ENCODE measurements at regions not wholly inside any gene's neighbourhood (a gene's known extent, or its start where the extent isn't known, plus 50 kb on each side); places are given as distances from the start of the nearest gene placed in this dataset.

DNA sequence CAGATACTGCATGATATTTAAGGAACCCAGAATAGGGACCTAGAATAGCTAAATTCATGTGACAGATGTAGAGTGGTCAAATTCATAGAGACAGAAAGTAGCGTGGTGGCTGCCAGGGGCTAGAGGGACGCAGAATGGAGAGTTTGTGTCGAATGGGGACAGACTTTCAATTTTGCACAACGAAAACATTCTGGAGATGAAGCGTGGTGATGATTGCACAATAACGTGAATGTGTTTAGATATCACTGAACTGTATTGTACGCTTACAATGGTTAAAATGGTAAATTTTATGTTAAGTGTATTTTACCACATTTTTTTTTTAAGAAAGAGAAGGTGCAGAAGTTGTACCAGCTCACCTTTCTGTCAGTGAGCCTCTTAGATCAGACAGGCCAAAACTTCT lies 137.8 kb upstream of the TNS3 start:
- no TSS peak for BruUV-seq (replicated peaks)
- no peak overlapping the region for H3K23ac ChIP-seq (ENCODE audit: low read depth, low read length)
- H3K4me3 ChIP-seq (ENCODE audit: insufficient read depth, low read depth, low read length) = no peak overlapping the region

More for the DNA sequence above, 137.8 kb upstream of the TNS3 start:
- H3K56ac ChIP-seq (ENCODE audit: extremely low read depth, insufficient read depth, low read length) = no peak overlapping the region
- H4K20me1 ChIP-seq (ENCODE audit: insufficient read depth, low read length) = no peaks in the 10 kb centered on the region
- 0 out of 2 replicates have a peak overlapping the region, but pooled peaks have one; percentile 12 for H3K4ac ChIP-seq (ENCODE audit: low read depth, low read length)
- no peak overlapping the region for H3K9ac ChIP-seq (ENCODE audit: low read depth, low read length)
- peaks cover 13% of the 10 kb centered on the region for H3K4me1 ChIP-seq (ENCODE audit: control insufficient read depth, insufficient read depth, low read length)
- in situ Hi-C loops (cut with MboI; ENCODE audit: low sequenced_read_pairs) = no loop called here
- POLR2A ChIA-PET (ENCODE audit: unreplicated experiment) = no interaction called here
- H2AK5ac ChIP-seq (ENCODE audit: low read depth, low read length) = no peak overlapping the region
- intact Hi-C loops (cut with micrococcal nuclease) = no loop called here
- no peaks in the 10 kb centered on the region for H3K27me3 ChIP-seq (ENCODE audit: control insufficient read depth, insufficient read depth, low read length)
- no peaks in the 10 kb centered on the region for H3K79me1 ChIP-seq (ENCODE audit: low read depth in 1 of 2, low read length in 2 of 2)
- no peak overlapping the region for H2BK5ac ChIP-seq (ENCODE audit: low read depth, low read length, poor library complexity, severe bottlenecking)
- TF ChIP-seq, protein P1, sequence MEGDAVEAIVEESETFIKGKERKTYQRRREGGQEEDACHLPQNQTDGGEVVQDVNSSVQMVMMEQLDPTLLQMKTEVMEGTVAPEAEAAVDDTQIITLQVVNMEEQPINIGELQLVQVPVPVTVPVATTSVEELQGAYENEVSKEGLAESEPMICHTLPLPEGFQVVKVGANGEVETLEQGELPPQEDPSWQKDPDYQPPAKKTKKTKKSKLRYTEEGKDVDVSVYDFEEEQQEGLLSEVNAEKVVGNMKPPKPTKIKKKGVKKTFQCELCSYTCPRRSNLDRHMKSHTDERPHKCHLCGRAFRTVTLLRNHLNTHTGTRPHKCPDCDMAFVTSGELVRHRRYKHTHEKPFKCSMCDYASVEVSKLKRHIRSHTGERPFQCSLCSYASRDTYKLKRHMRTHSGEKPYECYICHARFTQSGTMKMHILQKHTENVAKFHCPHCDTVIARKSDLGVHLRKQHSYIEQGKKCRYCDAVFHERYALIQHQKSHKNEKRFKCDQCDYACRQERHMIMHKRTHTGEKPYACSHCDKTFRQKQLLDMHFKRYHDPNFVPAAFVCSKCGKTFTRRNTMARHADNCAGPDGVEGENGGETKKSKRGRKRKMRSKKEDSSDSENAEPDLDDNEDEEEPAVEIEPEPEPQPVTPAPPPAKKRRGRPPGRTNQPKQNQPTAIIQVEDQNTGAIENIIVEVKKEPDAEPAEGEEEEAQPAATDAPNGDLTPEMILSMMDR (conservative IDR thresholded peaks at IDR 0.05; ENCODE audit: low read depth, low read length) = no peak
- TF ChIP-seq CEBPB (IDR thresholded peaks at IDR 0.05; ENCODE audit: low read depth, low read length) = peak; percentile 94
- H2BK20ac ChIP-seq (ENCODE audit: low read depth, low read length) = 0 out of 2 replicates have a peak overlapping the region, but pooled peaks have one; percentile 16
- H2BK120ac ChIP-seq (ENCODE audit: low read depth, low read length) = peak overlapping the region; percentile 18; the same call in 1 of the 2 replicates
- no peak overlapping the region for H2AK9ac ChIP-seq (replicated peaks; ENCODE audit: low read depth, low read length, poor library complexity)
- H4K91ac ChIP-seq (ENCODE audit: insufficient read depth, low read depth, low read length) = no peak overlapping the region
- DNase-seq = no peak
- no peak overlapping the region for H4K5ac ChIP-seq (ENCODE audit: low read depth, low read length)
- no peaks in the 10 kb centered on the region for H3K9me3 ChIP-seq (ENCODE audit: control insufficient read depth, insufficient read depth, low read length)
- H3K4me2 ChIP-seq (ENCODE audit: low read depth, low read length) = no peak overlapping the region
- CTCF ChIA-PET = no interaction called here
- H2AFZ ChIP-seq (replicated peaks; ENCODE audit: low read length, poor library complexity) = no peak overlapping the region
- WGBS, 2 experiments (ENCODE audit: extremely low coverage in 2 of 2, insufficient read length in 1 of 2) = 83% methylated on average over 2 of the region's 7 CpGs; no CpG with 5 or more reads in 1 of the 2 experiments
- no peak overlapping the region for H4K8ac ChIP-seq (ENCODE audit: low read depth in 2 of 2, low read length in 2 of 2)
- H3K18ac ChIP-seq (ENCODE audit: low read depth, low read length) = no peak overlapping the region
- dilution Hi-C loops (cut with HindIII; ENCODE audit: low sequenced_read_pairs, unreplicated experiment) = no loop called here
- H3K9me1 ChIP-seq (ENCODE audit: insufficient read depth, low read length) = peaks cover 8% of the 10 kb centered on the region
- no peak overlapping the region for H3K27ac ChIP-seq (ENCODE audit: insufficient read depth, low read length)
- H2BK15ac ChIP-seq (ENCODE audit: low read depth, low read length) = no peak overlapping the region
- no peaks in the 10 kb centered on the region for H3K36me3 ChIP-seq (ENCODE audit: control insufficient read depth, insufficient read depth, low read length)
- ATAC-seq (ENCODE audit: low read depth) = no peak
- H3K14ac ChIP-seq (replicated peaks; ENCODE audit: low read depth, low read length) = no peak overlapping the region
